PC-9 (cell line): ENCODE measurements at regions not wholly inside any gene's neighbourhood (a gene's known extent, or its start where the extent isn't known, plus 50 kb on each side); places are given as distances from the start of the nearest gene placed in this dataset.

Experiments
- BruUV-seq: library from RNA; stranded (reverse); fragments of 400-500 nt; replicated peaks from 2 replicates; lab custom pipeline; 2021; lab: Mats Ljungman, UMichigan
- CTCF ChIA-PET: fragments of 300-600 bp; sonication (Branson Sonifier 250); formaldehyde crosslinking; loops from one replicate; lab custom pipeline; 2022; ENCODE audit warnings: antibody characterized with exemption; lab: Charles Lee
- POLR2A ChIA-PET: fragments of 300-600 bp; sonication (Branson Sonifier 250); formaldehyde crosslinking; loops from one replicate; lab custom pipeline; 2022; ENCODE audit warnings: antibody characterized with exemption; ENCODE audit not compliant: unreplicated experiment; lab: Charles Lee
- DNase-seq, 2 experiments: peaks; one replicate each; pipeline versions ENCODE4 v3.0.0 to v3.0.0-alpha.2; 2015 to 2022; ENCODE audit warnings: mixed read lengths in 1 of 2
- H2AFZ ChIP-seq: fragments of 200-600 bp; sonication (generic); 2 replicates; pipeline ENCODE4 v1.8.1; 2017; ENCODE audit warnings: antibody characterized with exemption
- H3F3A ChIP-seq: fragments of 200-600 bp; sonication (generic); 2 replicates; pipeline ENCODE4 v1.8.1; 2017; ENCODE audit warnings: antibody characterized with exemption, mild to moderate bottlenecking, low read depth; ENCODE audit not compliant: insufficient read depth
- H3K27ac ChIP-seq: fragments of 200-600 bp; sonication (generic); 2 replicates; pipeline ENCODE4 v1.6.1; 2016; ENCODE audit warnings: mixed run types
- H3K27me3 ChIP-seq: fragments of 200-600 bp; sonication (generic); 2 replicates; pipeline ENCODE4 v1.6.1; 2016; ENCODE audit warnings: low read depth, mixed run types; ENCODE audit not compliant: insufficient read depth
- H3K36me3 ChIP-seq: fragments of 200-600 bp; sonication (generic); 2 replicates; pipeline ENCODE4 v1.6.1; 2016; ENCODE audit warnings: low read depth, mixed run types
- H3K4me1 ChIP-seq: fragments of 200-600 bp; sonication (generic); replicated peaks from 2 replicates; pipeline ENCODE4 v1.6.1; 2016; ENCODE audit warnings: mixed run types; ENCODE audit not compliant: insufficient read depth
- H3K4me2 ChIP-seq: fragments of 200-600 bp; sonication (generic); 2 replicates; pipeline ENCODE4 v1.6.1; 2017; ENCODE audit warnings: mixed run types
- H3K4me3 ChIP-seq: fragments of 200-600 bp; sonication (generic); 2 replicates; pipeline ENCODE4 v1.6.1; 2016; ENCODE audit warnings: mixed run types
- H3K79me2 ChIP-seq: fragments of 200-600 bp; sonication (generic); 2 replicates; pipeline ENCODE4 v1.6.1; 2017; ENCODE audit warnings: low read depth, mixed run types
- H3K9me2 ChIP-seq: fragments of 200-600 bp; sonication (generic); 2 replicates; pipeline ENCODE4 v1.8.1; 2017; ENCODE audit warnings: mild to moderate bottlenecking; ENCODE audit not compliant: insufficient read depth
- H3K9me3 ChIP-seq: fragments of 200-600 bp; sonication (generic); 2 replicates; pipeline ENCODE4 v1.8.1; 2016; ENCODE audit warnings: low read depth; ENCODE audit not compliant: insufficient read depth
- H4K20me1 ChIP-seq: fragments of 200-600 bp; sonication (generic); 2 replicates; pipeline ENCODE4 v1.8.1; 2017; ENCODE audit not compliant: insufficient read depth
- EZH2 ChIP-seq: fragments of 200-600 bp; sonication (generic); IDR thresholded peaks from 2 replicates; pipeline ENCODE4 v1.8.0; 2017; ENCODE audit warnings: antibody characterized with exemption, low read depth
- intact Hi-C: fragments of 100-400 bp; cut with micrococcal nuclease; formaldehyde crosslinking; loops from one replicate; pipeline ENCODE4 v1.10.0; 2022; ENCODE audit not compliant: unreplicated experiment
- TF ChIP-seq, protein P1 (sequence below): fragments of 200-600 bp; sonication (generic); conservative IDR thresholded peaks from 2 replicates; pipeline ENCODE4 v1.6.1; 2017; ENCODE audit warnings: mixed run types, antibody characterized with exemption, mild to moderate bottlenecking, moderate library complexity

DNA sequence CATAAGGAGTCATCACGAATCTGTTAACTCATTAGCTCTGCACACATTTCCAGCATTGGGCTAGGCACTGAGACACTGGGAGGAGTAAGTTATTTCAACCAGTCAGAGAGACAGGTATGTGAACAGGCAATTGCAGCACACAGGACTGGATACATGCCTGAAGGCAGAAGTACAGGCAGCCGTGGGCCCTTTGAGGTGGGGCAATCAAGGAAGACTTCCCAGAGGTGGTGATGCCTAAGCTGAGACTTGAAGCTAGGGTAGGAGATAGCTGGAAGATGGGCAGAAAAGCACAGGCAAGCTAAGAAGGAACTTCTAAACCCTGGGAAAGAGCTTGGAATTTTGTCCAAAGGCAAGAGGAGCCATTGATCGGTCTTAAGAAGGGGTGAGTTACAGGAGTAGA, 249.7 kb downstream of the EMX2 start:
- CTCF ChIA-PET = no interaction called here
- POLR2A ChIA-PET = no interaction called here

DNA sequence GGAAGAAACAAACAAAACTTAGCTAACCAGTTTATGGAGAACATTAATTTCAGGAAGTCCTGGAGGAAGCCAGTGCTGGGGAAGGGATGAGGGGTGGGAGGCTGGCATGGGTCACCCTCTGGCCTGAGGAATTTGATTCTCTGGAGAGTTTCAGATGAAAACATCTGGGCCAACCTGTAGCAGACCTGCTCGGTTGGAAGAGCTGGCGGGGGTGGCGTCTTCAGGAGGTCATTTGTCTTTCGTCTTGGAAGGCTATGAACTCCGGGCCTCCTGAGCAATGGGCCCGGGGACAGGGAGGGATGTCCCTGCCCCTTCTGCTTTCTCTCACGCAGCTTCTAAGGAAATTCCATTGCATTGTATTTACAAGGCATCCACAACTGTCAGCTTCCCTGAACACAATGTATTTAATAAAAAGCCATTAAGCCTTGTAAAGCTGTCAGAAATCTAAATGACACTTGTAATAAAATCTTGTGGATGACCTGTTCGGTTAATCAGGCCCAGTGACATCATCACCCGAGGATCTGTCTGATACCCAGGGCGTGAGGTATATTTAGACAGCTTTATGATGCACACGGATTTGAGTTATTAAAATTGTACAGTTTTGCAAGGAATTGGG, 250.5 kb downstream of the RAB11FIP2 start:
- POLR2A ChIA-PET = no interaction called here
- intact Hi-C loops = no loop called here
- no peak for DNase-seq
- H4K20me1 ChIP-seq = no peaks in the 10 kb centered on the region
- no peak for TF ChIP-seq EZH2
- TF ChIP-seq, protein P1, sequence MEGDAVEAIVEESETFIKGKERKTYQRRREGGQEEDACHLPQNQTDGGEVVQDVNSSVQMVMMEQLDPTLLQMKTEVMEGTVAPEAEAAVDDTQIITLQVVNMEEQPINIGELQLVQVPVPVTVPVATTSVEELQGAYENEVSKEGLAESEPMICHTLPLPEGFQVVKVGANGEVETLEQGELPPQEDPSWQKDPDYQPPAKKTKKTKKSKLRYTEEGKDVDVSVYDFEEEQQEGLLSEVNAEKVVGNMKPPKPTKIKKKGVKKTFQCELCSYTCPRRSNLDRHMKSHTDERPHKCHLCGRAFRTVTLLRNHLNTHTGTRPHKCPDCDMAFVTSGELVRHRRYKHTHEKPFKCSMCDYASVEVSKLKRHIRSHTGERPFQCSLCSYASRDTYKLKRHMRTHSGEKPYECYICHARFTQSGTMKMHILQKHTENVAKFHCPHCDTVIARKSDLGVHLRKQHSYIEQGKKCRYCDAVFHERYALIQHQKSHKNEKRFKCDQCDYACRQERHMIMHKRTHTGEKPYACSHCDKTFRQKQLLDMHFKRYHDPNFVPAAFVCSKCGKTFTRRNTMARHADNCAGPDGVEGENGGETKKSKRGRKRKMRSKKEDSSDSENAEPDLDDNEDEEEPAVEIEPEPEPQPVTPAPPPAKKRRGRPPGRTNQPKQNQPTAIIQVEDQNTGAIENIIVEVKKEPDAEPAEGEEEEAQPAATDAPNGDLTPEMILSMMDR = no peak
- H3K9me2 ChIP-seq = no peaks in the 10 kb centered on the region
- H3K79me2 ChIP-seq = no peaks in the 10 kb centered on the region
- CTCF ChIA-PET = no interaction called here
- H3K27ac ChIP-seq = no peak overlapping the region
- H2AFZ ChIP-seq = no peak overlapping the region
- no peaks in the 10 kb centered on the region for H3K4me1 ChIP-seq
- no peaks in the 10 kb centered on the region for H3K9me3 ChIP-seq
- H3K4me2 ChIP-seq = no peak overlapping the region
- H3K4me3 ChIP-seq = no peak overlapping the region
- no peaks in the 10 kb centered on the region for H3F3A ChIP-seq
- no TSS peak for BruUV-seq
- no peaks in the 10 kb centered on the region for H3K36me3 ChIP-seq
- H3K27me3 ChIP-seq = peaks cover 83% of the 10 kb centered on the region

More for the DNA sequence above, 249.7 kb downstream of the EMX2 start:
- Histone ChIP-seq H3K27ac (no peak overlapping the region), H3K4me3 (no peak overlapping the region), H3F3A (no peaks in the 10 kb centered on the region), H3K36me3 (no peaks in the 10 kb centered on the region), H3K4me2 (no peak overlapping the region), H3K27me3 (peaks cover 87% of the 10 kb centered on the region), H3K9me2 (no peaks in the 10 kb centered on the region), H3K9me3 (no peaks in the 10 kb centered on the region), H3K4me1 (no peaks in the 10 kb centered on the region), H3K79me2 (no peaks in the 10 kb centered on the region), H4K20me1 (no peaks in the 10 kb centered on the region), H2AFZ (no peak overlapping the region)
- intact Hi-C loops = no loop called here
- no peak for DNase-seq
- TF ChIP-seq EZH2 = no peak
- BruUV-seq = no TSS peak

DNA sequence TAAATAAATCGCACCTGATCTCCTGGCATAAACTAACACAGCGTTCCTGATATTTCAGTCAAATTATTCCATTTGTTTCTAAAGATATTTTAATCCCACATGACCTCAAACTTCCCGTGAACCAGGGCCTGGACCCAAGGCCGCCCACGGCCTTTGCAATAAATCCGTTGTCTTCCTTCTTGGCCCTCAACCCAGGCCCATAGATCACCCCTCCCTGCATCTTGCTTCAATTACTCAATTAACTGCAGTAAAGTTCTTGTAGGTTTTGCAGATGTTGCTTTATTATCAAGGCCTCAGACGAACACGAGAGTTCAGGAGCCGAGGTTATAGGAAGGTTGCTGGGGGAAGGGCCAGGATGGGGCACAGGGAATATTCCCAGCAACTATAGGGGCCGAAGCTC, 249.4 kb downstream of the RAB11FIP2 start:
- Histone ChIP-seq H3K4me3 (no peak overlapping the region), H3F3A (no peaks in the 10 kb centered on the region), H3K79me2 (no peaks in the 10 kb centered on the region), H3K4me2 (no peak overlapping the region), H2AFZ (no peak overlapping the region), H3K27me3 (peaks cover 77% of the 10 kb centered on the region), H3K36me3 (no peaks in the 10 kb centered on the region), H4K20me1 (no peaks in the 10 kb centered on the region), H3K27ac (no peak overlapping the region), H3K9me3 (no peaks in the 10 kb centered on the region), H3K9me2 (no peaks in the 10 kb centered on the region), H3K4me1 (no peaks in the 10 kb centered on the region)
- BruUV-seq = no TSS peak
- ChIA-PET POLR2A (no interaction called here), CTCF (no interaction called here)
- intact Hi-C loops = no loop called here
- DNase-seq = no peak
- no peak for TF ChIP-seq EZH2
- TF ChIP-seq, protein P1 = no peak

DNA sequence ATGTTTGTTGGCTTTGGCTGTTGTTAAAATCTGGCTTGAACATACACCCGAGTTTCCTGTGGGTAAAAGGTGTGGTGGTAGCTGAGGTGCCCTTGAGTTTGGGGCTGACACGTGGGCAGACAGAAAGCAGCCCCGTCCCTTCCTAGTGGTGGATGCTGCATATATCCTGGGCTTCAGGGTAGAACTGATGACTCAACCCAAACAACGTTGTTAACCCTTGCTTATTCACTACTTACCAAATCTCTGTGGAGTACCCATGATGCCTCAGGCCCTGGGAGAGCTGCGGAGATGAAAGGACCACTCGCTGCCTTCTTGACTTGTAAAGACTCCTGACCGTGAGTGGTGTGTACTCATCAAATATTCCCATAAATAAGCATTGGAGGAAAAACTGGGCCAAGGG, 245.1 kb downstream of the RAB11FIP2 start:
- Histone ChIP-seq H3K4me1 (no peaks in the 10 kb centered on the region), H3K9me2 (no peaks in the 10 kb centered on the region), H3K4me2 (no peak overlapping the region), H2AFZ (no peak overlapping the region), H4K20me1 (no peaks in the 10 kb centered on the region), H3F3A (no peaks in the 10 kb centered on the region), H3K27ac (no peak overlapping the region), H3K9me3 (no peaks in the 10 kb centered on the region), H3K4me3 (no peak overlapping the region), H3K27me3 (peaks cover 66% of the 10 kb centered on the region), H3K79me2 (no peaks in the 10 kb centered on the region), H3K36me3 (no peaks in the 10 kb centered on the region)
- intact Hi-C loops = no loop called here
- TF ChIP-seq, protein P1 = no peak
- no peak for TF ChIP-seq EZH2
- BruUV-seq = no TSS peak
- no peak for DNase-seq
- ChIA-PET CTCF (no interaction called here), POLR2A (no interaction called here)
